ENCODE measurements at regions not wholly inside any gene's neighbourhood (a gene's known extent, or its start where the extent isn't known, plus 50 kb on each side); places are given as distances from the start of the nearest gene placed in this dataset.

DNA sequence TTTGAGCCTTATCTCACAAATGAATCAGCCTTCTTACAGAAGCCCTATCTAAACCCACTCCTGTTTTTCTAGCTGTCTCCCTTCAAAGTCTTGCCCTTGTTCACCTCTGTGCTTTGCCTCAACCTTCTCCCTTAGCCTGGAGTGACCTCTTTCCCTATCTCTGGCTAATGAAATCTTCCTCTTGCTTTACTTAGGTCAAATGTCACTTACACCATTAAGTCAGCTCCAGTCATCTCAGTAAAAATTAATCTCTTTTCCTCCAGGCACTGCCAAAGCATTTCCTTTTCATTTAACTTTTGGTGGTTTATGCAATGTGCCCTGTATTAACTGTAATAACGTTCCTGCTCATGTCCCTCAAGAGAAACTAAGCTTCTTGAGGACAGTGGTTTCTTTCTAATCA, 596.5 kb upstream of the MIR17HG start:
- TF ChIP-seq, protein P1, sequence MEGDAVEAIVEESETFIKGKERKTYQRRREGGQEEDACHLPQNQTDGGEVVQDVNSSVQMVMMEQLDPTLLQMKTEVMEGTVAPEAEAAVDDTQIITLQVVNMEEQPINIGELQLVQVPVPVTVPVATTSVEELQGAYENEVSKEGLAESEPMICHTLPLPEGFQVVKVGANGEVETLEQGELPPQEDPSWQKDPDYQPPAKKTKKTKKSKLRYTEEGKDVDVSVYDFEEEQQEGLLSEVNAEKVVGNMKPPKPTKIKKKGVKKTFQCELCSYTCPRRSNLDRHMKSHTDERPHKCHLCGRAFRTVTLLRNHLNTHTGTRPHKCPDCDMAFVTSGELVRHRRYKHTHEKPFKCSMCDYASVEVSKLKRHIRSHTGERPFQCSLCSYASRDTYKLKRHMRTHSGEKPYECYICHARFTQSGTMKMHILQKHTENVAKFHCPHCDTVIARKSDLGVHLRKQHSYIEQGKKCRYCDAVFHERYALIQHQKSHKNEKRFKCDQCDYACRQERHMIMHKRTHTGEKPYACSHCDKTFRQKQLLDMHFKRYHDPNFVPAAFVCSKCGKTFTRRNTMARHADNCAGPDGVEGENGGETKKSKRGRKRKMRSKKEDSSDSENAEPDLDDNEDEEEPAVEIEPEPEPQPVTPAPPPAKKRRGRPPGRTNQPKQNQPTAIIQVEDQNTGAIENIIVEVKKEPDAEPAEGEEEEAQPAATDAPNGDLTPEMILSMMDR (IDR thresholded peaks at IDR 0.05; ENCODE audit: insufficient read depth, missing control alignments), result no peak
- no peak for FAIRE-seq
- no peak for DNase-seq (ENCODE audit: insufficient read length, low spot score)

DNA sequence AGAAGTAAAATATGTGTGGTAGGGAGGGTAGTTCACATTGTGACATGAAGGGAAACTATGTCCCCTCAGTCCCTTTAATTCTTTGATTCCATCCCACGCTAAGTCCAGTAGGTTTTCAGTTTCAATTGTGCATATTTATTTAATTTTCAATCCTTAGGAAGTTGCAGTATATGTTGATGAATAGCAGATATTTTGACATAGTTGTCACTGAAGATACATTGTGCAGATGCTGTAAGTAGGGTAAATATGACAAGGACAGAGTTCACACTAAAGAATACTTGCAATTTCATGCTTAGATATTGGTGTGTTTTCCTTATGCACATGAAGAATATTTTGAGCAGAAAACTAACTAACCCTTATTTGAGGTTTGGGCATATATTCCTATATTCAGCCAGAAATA, 595.4 kb upstream of the MIR17HG start:
- no peak for DNase-seq (ENCODE audit: insufficient read length, low spot score)
- TF ChIP-seq, protein P1 (IDR thresholded peaks at IDR 0.05; ENCODE audit: insufficient read depth, missing control alignments), result no peak
- peak; percentile 41 for FAIRE-seq

DNA sequence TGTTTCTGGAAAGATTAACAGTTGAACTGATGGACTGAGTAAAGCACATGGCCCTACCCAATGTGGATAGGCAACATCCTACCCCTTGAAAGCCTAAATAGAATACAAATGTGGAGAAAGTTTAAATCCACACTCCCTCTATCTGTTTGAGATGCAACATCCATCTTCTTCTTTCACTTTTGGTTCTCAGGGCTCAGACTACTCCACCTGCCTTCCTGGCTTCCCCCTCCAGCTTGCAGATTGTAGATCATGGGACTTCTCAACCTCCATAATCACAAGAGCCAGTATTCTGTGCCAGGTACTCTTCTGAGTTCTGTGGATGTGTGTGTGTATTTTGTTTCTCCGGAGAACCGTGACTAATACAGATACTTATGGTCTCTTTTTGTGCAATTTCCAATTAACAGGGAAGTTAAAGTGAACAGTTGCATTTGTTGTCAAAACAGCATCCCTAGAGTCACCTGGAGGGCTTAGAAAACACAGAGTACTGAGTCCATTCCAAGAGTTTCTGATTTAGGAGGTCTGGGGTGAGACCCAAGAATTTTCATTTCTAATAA, 590.3 kb upstream of the MIR17HG start:
- TF ChIP-seq, protein P1 (IDR thresholded peaks at IDR 0.05; ENCODE audit: insufficient read depth, missing control alignments), result no peak
- no peak for FAIRE-seq
- no peak for DNase-seq (ENCODE audit: insufficient read length, low spot score)

DNA sequence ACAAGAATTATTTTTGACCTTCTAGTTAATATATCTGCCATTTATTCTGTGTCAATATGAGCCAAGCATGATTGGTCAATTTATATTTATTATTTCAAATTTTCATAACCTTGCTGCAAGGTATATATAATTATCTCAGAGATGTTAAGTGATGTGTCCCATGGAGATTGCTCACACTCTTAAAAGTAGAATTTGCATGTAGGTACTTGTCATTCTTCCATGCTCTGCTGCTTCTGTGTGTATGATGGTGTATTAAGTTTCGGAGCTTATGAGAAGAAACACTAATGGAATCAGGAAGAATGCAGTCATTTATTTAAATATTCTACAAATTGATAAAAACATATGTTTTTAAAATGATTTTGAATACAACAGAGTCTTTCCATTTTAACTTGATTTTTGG, 586.8 kb upstream of the MIR17HG start:
- no peak for FAIRE-seq
- TF ChIP-seq, protein P1 (IDR thresholded peaks at IDR 0.05; ENCODE audit: insufficient read depth, missing control alignments), result no peak
- no peak for DNase-seq (ENCODE audit: insufficient read length, low spot score)

DNA sequence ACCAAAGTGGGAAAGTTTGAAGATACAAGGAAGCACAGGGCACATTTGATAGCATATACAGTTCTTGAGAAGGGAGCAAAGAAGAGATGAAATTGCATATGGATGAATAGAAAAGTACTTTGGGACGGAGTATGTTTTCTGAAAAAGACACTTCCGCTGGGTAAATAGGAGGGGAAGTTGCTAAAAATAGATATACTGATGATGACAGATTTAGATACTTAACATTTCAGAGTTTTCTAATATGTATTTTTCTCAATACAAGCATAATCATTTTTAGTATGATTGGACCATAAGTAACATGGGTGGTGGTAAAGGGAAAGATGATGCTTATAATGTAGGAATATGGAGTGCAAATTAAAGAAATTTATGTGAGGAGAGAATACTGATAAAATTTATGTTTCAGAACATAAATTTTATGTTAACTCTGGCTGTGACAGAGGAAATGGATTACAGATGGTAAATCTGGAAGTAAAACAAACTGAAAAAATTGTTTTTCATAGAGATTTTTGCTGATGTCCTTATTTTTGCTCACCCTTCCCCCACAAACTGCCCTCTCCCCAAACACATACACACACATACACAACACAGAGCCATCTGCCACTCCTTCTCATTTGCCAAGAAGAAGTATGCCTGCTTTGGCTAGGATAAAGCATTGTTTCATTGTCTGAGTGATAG, 583.9 kb upstream of the MIR17HG start:
- TF ChIP-seq, protein P1 (IDR thresholded peaks at IDR 0.05; ENCODE audit: insufficient read depth, missing control alignments), result no peak
- FAIRE-seq (no peak), DNase-seq (ENCODE audit: insufficient read length, low spot score) (no peak)

DNA sequence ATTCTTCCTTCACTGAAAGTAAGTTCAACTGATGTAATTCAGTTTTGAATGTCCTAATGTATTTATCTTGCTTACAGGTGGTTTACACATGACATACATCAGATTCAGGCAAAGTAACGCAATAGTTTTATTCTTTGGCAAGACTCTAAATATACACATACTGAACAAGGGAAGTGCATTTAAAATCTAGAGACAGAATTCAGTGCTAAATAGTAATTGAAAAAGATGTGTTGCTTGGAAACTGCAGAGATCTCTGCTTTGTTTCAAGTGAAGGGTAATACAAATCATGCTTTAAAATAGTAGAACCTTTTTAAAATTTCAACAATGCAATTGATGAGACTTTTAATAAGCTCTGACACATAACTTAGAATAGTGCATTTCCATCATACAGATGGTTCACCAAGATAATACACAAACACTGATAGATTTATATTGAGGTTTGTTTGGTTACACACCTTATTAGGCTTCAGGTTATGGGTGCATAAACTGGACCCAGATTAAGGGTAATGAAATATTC, 581.0 kb upstream of the MIR17HG start:
- FAIRE-seq, result peak; percentile 81
- TF ChIP-seq, protein P1 (IDR thresholded peaks at IDR 0.05; ENCODE audit: insufficient read depth, missing control alignments), result no peak
- no peak for DNase-seq (ENCODE audit: insufficient read length, low spot score)

DNA sequence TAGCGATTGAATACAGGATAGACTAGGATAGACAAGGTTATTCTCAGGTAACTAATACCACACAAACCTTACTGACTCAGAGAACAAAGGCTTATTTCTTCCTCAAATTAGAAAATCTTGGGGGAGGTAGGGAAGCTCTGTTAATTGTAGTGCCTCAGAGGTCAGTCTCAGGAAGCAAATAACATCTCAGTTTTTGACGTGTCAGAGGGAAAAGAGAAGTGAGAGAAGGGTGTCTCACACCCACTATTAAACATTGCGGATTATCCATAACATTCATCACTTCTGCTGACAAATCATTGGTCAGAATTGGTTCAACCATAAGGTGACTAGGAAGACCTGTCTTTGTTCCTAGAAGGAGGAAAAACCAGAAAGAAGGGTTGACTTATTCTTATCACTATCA, 579.4 kb upstream of the MIR17HG start:
- no peak for DNase-seq (ENCODE audit: insufficient read length, low spot score)
- TF ChIP-seq, protein P1 (IDR thresholded peaks at IDR 0.05; ENCODE audit: insufficient read depth, missing control alignments), result no peak
- FAIRE-seq, result no peak
